C4-2B (cell line): ENCODE measurements at regions not wholly inside any gene's neighbourhood (a gene's known extent, or its start where the extent isn't known, plus 50 kb on each side); places are given as distances from the start of the nearest gene placed in this dataset.

Source experiments
- H3K27ac ChIP-seq: fragments of 450-650 bp; 2 replicates; pipeline ENCODE4 v1.5.1; 2017
- ZFX ChIP-seq: fragments of 450-650 bp; IDR thresholded peaks from 2 replicates; pipeline ENCODE4 v1.6.1; 2017
- TF ChIP-seq, protein P1 (sequence below): fragments of 450-650 bp; conservative IDR thresholded peaks from 2 replicates; pipeline ENCODE4 v1.5.1; 2017; ENCODE audit warnings: mild to moderate bottlenecking

DNA sequence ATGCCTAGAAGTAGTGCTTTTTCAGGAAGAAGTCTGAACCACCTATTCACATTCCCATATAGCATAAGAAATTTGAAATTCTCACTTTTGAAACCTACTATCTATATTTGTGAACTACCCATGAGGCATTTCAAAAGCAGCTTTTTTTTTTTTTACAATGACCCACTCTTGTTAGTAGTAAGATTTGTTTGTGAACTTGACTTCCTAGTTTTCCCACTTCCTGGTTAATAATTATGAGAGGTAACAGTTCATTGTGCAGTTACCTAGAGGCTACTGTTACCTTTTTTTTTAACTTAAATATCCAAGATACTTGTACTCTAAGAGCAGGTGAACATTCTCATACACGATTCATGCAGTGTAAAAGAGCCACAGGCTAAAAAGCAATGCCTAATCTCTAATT, 371.7 kb upstream of the ADGRL2 start:
- H3K27ac ChIP-seq: no peak overlapping the region
- TF ChIP-seq, protein P1, sequence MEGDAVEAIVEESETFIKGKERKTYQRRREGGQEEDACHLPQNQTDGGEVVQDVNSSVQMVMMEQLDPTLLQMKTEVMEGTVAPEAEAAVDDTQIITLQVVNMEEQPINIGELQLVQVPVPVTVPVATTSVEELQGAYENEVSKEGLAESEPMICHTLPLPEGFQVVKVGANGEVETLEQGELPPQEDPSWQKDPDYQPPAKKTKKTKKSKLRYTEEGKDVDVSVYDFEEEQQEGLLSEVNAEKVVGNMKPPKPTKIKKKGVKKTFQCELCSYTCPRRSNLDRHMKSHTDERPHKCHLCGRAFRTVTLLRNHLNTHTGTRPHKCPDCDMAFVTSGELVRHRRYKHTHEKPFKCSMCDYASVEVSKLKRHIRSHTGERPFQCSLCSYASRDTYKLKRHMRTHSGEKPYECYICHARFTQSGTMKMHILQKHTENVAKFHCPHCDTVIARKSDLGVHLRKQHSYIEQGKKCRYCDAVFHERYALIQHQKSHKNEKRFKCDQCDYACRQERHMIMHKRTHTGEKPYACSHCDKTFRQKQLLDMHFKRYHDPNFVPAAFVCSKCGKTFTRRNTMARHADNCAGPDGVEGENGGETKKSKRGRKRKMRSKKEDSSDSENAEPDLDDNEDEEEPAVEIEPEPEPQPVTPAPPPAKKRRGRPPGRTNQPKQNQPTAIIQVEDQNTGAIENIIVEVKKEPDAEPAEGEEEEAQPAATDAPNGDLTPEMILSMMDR: no peak
- TF ChIP-seq ZFX: no peak

DNA sequence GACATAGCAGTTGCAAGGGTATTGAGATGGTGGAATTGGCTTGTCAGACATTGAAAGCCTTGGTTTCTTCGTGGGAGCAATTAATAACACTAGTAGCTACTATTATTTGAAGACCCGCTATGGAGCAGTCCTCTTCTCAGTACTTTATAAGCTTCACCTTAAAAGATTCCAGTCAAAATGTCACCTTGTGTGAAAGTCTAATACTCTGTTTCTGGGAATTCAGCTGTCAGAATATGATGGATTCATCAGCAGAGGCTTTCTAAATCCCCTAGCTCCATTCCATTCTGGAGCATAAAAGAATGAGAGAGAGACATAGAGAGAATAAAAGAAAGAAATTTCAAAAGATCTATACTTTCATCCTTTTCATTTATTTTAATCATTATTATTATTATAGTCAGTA, 375.9 kb upstream of the ADGRL2 start:
- TF ChIP-seq, protein P1: no peak
- TF ChIP-seq ZFX: no peak
- no peak overlapping the region for H3K27ac ChIP-seq

DNA sequence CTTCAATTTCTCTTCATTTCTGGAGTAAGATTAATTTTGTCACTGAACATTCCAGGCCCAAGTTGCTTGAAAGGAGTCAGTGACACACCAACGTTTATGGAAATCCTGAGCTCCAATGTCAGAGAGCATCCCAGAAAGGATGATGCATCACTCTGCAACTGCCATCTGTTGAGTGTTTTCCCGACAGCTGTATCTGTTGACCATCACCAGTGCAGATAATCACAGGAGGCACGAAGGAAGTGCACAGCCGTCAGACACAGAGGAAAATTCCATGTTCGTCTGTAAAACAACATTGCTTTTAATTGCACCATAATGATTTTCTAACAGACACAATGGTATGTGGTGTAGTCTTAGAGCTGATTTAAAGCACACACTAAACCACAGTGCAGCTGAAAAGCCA, 376.7 kb upstream of the ADGRL2 start:
- no peak overlapping the region for H3K27ac ChIP-seq
- TF ChIP-seq, protein P1: no peak
- TF ChIP-seq ZFX: no peak

DNA sequence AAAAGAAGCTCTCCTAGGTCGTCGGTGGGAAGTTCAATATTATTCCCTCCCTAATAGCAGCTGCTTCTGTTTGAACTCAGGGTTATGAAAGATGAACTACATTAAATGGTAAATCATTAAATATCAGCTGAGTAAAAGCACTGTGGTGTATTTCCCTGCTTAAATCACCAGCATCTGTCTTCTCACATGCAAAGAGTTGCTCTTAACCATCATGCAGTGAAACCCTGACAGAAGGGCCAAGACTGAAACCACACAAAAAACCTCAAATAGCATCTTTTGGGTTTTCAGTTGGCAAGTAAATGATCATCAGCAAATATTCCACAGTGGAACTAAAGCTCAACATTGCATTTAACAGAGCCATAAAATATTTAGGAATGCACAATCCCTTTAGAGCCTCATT, 380.0 kb upstream of the ADGRL2 start:
- no peak overlapping the region for H3K27ac ChIP-seq
- TF ChIP-seq, protein P1: no peak
- TF ChIP-seq ZFX: no peak

DNA sequence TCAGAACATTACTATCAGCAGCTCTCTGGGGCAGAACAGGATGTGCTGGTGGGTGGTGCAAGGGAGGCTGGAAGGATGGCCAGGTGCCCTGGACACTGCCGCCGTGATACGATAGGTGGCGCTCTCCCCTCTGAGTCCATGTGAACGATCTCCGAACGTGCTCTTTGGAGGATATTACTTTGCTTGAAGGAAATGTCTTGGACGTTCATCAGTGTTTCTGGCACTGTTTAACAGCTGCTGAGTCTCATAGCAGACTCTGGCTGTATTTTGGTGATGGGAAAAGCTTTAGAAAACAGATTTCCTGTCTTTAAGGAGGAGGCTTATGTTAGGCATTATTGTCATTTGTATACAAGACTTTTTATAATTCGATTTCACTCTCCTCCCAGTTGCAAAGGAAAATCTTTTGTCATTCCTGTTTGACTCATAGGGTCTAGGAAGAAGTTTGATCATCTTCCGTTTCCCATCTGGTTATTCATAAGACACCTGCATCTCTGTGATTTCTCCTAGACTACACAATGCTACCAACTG, 386.2 kb upstream of the ADGRL2 start:
- no peak overlapping the region for H3K27ac ChIP-seq
- TF ChIP-seq ZFX: no peak
- TF ChIP-seq, protein P1: peak; percentile 89

DNA sequence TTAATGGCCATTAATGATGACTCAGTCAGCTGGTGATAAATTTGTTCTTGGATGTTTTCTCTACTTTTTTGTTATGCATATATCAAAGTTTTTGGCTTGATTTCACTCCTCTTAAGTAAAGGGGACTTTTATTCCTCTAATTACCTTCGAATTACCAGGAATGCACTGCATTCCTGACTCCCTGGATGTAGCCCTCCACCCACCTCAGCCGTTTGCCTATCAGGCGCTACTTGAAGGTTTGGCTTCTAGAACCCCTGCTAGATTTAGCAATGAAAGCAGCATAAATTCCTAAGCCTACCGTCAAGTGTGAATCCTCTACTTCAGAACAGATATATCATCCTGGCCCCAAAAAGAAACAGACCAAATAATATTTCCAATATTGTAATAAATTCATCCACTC, 387.8 kb upstream of the ADGRL2 start:
- H3K27ac ChIP-seq: no peak overlapping the region
- no peak for TF ChIP-seq ZFX
- TF ChIP-seq, protein P1: no peak

DNA sequence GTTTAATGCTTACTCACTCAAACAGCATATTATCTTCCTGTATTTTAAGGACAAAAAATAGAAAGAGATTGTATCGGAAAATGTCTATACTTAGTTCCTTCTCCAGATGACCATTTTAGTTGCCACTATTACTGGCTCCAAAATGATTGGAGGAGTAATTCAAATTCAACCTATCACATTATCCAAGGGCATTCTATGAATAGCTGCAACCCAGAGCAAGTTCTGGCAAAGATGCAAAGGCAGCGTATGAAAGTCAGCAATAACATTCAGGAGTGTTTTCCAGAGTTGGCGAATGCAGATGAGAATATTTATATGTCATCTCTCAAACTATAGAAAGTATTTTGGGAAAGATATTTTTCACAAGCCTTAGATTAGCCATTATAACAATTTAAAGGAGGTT, 389.8 kb upstream of the ADGRL2 start:
- H3K27ac ChIP-seq: no peak overlapping the region
- TF ChIP-seq ZFX: no peak
- TF ChIP-seq, protein P1: no peak
